Astrocyte of the hippocampus (primary cell): ENCODE measurements at regions not wholly inside any gene's neighbourhood (a gene's known extent, or its start where the extent isn't known, plus 50 kb on each side); places are given as distances from the start of the nearest gene placed in this dataset.

Experiments used
- DNase-seq: peaks from one replicate; pipeline ENCODE4 v3.0.0; 2011; ENCODE audit warnings: low read depth, low spot score

DNA sequence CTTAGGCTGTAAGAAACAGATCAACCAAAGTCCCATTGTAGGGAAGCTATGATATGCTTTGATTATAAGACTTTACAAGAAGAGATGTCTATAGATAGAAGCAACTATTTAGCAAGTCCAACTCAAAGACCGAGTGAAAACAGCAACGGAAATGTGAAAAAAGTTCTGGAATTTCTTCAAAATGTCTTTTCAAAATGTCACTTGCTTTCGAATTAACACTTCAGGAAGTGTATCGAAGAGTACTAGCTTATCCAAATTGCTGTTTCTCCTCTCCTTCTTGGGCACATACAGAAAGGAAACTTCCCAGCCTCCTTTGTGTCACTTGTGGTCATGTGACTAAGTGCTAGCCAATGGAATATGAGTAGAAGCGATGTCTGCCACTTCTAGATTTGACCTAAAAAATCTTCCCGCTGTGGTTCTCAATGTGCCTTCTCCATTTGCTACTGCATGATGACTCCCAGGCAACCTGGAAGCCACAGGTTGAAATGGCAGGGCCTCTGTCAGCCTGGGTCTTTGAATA, 89.9 kb downstream of the TSEN15 start:
- DNase-seq = no peak

DNA sequence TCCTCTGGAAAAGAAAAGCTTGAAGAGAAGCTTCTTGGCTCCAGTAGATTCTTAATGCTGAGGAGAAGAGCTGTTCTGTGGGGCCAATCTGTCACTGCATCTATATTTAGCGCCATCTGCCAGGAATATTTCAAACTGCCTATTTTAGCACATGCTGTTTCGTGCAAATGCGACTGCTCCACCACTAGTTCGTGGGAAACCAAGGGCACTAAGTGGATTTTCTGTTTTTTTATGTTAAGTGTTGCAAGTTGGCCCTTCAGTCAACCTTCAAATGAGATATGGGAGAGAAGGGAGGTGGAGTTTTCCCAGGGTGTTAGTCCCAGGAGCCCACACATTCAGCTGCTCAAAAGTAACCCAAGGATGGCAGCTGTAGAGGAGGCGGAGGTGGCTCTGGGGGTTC, 91.9 kb downstream of the TSEN15 start:
- no peak for DNase-seq

DNA sequence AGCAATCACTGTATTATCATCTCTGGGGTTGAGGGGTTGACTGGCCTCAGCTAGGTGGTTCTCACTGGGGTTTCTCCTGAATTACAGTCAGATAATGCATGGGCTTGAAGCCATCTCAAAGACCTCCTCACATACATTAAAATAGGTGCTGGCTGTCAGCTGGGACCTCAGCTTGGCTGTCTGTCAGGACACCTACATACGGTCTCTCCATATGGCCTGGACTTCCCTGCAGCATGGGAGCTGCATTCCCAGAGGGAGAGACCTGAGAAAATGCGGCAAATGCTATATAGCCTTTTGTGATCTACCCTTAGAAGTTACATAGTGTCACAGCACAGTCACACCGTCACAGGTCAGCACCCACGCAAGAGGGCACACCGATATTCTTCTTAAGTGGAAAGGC, 93.6 kb downstream of the TSEN15 start:
- DNase-seq = no peak

GRCh38 chr1:184146202-184146601, 94.7 kb downstream of the TSEN15 start:
- no peak for DNase-seq

DNA sequence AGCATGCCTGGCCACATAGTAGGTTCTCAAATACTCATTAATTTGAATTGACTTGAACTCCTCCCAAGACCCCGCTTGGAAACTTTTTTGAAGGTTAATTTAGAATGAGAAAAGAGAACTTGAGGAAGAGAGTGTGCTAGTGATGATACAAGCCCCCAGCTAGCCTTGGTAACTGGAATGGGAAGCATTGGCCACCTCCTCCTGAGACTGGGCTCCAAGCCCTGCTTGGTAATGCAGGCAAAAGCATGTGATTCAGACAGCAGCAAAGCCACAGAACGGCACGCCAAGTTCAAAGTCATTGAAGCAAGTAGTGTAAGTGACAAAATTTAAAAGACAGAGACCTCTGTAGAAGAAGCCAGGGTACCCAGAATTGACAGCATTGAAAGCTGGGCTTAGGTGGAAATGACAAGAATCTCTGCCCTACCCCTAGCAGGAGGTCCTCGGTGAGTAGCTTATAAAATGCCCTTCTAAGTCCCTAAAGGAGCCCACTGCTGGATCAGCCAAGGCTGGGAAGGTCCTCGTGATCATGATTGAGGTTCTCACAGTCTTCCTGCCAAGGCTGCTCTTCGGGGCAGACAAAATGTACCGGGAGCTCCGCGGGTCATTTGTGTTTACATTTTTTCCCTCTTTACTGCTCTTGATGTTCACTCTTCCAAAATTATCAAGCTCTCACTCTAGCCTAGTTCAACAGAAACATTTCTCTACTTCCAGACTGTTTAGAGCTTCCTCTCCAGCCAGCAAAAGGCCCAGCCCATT, 99.4 kb downstream of the TSEN15 start:
- DNase-seq = peak; percentile 83

DNA sequence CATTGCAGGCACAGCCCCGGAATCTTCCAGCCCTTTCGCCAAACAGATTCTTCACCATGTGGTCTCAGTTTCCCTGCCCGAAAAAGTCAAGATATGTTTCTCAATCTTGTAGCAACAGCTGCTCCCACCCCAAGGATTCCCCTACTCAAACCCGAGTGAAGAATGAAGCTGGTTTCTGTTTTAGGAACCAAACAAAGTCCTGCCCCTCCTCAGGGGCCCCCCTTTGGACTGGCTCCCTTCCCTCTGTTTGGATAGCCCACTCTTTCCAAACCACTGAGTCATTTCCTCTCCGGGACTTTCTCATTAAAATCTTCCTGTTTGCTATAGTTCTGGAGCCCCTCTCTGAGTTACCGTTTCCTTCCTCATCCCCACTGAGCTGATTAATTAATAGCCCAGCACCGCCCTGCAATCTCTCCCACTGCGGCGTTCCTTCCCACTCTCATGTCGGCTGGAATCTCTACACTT, 100.9 kb downstream of the TSEN15 start:
- DNase-seq = peak; percentile 39

DNA sequence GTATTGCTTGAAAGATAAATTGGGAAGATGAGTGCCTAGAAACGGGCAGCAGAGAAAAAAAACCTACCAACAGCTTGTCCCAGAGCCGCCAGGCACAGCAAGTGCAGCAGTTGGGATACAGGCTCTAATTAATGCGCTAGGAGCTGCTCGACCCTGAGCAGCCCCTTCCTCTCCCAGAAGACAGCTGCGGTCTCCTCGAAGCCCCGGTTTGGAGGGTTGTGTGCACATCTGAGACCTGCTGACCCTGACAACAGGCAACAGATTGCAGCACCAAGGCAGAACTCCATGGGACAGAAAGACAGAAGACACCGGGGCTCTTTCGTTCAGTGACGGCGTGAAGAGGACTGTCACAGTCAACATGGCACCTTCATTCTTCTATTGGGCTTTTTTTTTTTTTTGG, 101.4 kb downstream of the TSEN15 start:
- DNase-seq = no peak

GRCh38 chr1:184153731-184154130, 102.2 kb downstream of the TSEN15 start:
- no peak for DNase-seq

GRCh38 chr1:184156521-184157393, 105.2 kb downstream of the TSEN15 start:
- peak; percentile 40 for DNase-seq

- no peak for DNase-seq
Observed at GRCh38 chr1:184157394-184157742, 105.8 kb downstream of the TSEN15 start.

DNA sequence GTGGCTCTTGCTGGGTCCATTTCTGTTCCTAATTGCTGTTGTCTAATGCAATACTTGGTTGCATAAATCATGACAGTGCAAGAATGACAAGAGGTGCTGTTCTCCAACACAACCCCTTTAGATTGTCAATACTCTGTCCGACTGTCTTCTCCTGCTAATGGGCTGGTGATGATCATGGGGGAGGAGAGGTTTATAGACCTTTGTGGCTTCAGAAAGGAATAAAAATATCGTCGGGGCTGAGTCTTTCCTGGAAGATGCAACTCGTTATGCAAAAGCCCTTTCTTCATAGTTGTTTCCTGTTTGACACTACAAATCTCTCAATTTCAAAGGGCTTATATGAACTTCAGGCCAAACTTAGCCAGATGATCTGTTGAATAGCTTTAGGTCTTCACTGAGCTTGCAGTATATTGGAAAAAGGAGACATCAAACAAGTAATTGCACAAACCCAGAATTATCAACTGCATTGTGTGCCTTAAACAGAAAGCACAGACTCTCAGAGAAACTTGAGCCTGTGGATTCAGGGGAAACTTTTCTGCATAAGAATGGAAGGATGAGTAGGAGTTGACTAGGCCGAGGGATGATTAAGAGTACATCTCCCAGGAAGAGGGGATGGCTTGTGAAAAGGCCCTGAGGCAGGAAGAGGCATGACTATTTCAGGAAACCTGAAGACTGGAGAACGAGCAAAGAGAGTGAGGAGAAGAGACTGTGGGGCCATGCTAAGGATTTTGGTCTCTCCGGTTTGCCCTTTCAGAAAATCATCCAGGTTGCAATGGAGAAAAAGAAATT, 107.6 kb downstream of the TSEN15 start:
- DNase-seq = no peak

DNA sequence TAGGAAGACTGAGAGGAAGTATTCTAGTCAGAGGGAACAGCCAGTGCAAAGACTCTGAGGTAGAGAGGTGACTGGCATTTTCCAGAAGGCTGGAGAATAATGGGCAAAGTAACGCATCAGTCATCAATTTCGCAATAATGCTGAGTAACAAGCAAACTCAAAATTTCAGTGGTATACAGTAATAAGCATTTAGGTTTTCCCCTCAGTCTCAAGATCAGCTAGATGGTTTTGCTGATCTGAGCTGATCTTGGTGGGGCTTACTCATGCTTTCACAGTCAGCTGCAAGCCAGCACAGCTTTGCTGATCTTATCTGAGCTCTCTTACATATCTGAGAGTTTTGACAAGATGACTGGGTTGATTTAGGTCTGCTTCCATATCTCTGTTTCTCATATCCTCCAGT, 108.7 kb downstream of the TSEN15 start:
- DNase-seq = no peak

GRCh38 chr1:184161071-184161698, 109.7 kb downstream of the TSEN15 start:
- no peak for DNase-seq

GRCh38 chr1:184162281-184162680, 110.8 kb downstream of the TSEN15 start:
- DNase-seq = no peak

- peak; percentile 65 for DNase-seq
Observed at GRCh38 chr1:184163674-184164465, 112.3 kb downstream of the TSEN15 start.

DNA sequence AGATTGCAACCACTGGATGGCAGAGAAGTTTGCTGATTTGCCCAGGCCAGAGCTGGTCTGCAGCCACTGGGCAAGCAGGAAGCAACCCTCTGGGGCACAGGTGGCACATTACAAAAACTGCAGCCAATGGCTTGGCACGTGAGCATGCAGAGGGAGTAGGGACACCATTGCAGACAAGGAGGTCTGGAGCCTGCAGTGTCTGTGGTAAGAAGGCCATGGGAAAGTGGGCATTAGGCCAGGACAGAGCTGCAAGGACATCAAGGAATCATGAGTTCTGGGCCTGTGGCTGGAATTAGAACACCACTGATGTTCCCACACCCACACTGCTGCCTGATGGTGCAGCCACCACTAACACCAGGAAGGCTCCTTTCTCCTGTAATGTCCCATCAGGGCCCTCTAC, 113.0 kb downstream of the TSEN15 start:
- DNase-seq = no peak

- DNase-seq = no peak
Observed at GRCh38 chr1:184166485-184166884, 115.0 kb downstream of the TSEN15 start.

GRCh38 chr1:184167352-184167751, 115.8 kb downstream of the TSEN15 start:
- no peak for DNase-seq

- DNase-seq = no peak
Observed at GRCh38 chr1:184170719-184171118, 119.2 kb downstream of the TSEN15 start.

GRCh38 chr1:184176058-184176457, 124.5 kb downstream of the TSEN15 start:
- no peak for DNase-seq

GRCh38 chr1:184181044-184181443, 129.5 kb downstream of the TSEN15 start:
- no peak for DNase-seq
